Stimulated activated CD4-positive, alpha-beta T cell treated with anti-CD3 and anti-CD28 coated beads, Interleukin-4, amount 100 ng/mL, for 1 hour (primary cell): ENCODE measurements at regions not wholly inside any gene's neighbourhood (a gene's known extent, or its start where the extent isn't known, plus 50 kb on each side); places are given as distances from the start of the nearest gene placed in this dataset.

ENCODE experiments used
- DNase-seq: peaks from one replicate; pipeline ENCODE4 v3.0.0-alpha.2; 2020

DNA sequence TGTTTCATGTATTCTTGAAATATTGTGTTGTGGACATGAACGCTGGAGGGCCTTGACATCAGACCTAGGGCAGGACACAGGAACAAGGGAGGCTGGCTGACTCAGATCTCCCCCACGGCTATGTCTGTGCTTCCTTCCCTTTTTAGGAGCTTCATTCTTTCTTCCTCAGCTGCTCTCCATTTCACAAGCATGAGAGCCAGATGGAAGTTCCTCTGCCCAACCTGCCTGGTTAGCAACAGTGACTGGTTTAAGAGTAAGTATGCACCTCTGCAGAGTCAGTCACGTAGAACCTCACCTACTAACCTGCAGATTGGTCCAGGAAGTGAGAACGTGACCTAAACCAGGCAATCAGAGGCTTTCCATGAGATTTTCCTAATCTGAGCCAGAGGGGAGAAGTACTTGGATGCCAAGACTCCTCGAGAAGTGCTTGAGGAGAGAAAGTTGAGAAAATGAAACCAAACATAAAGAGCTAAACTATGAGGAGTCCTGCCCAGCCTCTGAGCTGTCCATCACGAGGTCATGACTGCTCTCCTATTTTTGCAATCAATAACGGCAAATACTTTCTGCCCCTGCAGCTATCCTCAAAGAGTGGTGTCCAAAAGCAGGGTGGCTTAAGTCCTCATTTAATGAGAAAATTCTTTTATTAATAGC lies 465.2 kb upstream of the CITED2 start:
- DNase-seq = no peak

DNA sequence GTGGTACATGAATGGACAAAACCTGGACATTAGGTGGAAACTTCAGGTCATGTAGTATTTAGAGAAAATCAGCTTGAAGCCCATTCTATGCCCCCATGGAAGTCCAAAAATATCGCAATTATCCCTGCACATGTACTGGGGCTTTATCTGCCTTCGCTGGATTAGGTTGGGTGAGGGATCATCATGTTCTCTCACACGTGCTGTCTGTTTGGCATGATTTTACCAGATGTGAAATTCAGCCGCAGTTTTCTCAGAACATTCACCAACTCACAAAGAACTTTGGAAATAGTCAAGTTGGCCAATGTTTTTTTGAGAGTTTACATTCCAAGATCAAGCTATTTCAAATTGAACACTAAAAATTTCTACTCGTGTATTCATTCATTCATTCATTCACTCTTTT lies 459.8 kb upstream of the CITED2 start:
- no peak for DNase-seq

DNA sequence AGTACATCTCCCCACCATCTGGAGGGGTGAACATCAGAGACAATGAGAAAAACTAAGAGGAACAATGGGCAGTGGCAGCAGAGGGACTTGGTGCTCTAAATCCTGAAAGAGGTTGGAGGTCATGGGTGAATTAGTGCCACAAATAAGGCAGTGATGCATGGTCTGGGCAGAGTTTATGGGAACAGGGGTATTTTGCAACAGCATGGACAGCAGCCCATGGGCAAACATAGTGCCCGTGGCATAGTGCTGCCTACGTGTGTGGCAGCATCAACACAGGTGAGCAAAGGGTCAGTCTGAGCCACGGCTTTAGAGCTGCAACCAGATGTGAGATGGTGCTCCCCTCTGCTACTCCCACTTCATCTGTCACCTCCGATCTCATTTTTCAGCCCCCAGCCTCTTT lies 459.1 kb upstream of the CITED2 start:
- DNase-seq = no peak

DNA sequence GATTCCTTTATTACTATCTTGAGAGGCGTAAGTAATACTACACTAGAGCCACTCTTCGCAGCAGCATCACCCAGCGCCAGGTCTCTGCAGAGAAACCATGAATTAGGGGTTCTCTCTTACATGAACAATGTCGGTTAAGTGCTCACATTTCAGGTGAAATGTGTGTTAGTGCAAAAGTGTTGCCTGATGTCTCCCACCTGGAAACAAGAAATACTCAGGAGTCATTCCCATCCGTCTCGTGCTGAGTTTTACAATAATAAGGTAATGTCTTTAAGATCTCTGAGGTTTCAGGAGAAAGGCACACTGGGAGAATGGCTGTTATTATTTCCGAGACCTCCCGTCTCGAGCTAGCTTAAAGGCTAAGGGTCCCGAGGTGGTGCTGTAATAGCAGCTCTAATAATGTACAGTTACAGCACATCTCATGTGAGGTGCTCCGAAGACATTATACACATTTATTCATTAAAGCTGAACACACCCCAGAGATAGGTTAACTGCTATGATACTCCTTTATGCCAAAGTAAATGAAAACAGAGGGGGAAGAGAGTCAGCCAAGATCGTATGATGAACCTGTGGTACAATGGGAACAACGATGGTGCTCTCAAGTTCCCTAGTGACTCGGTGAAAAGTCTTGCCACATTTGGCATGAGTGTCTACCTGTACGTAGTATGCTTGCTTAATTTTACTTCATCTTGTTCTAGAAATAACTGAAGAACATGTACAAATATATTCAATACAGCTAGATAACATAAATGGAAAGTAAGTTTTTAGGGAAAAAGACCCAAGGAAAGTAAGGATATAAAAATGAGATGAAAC lies 458.3 kb upstream of the CITED2 start:
- no peak for DNase-seq

DNA sequence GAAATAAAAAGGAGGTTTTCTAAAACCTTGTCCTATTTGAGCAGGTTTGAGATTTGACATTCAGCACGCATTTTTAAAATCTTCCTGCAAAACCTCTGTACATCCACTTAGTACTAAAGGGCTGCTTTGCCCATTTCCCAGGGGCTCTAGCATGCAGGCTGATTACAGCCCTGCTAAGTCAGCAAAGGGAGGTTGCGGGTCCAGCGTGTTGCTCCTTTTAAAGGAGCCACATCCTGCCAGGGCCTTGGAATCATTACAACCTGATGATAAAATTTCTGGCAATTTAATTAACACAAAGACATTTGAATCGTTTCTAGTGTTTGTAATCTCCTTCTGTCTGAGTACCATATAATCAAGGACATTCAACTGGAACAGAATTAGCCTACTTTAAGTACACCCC lies 455.1 kb upstream of the CITED2 start:
- no peak for DNase-seq

DNA sequence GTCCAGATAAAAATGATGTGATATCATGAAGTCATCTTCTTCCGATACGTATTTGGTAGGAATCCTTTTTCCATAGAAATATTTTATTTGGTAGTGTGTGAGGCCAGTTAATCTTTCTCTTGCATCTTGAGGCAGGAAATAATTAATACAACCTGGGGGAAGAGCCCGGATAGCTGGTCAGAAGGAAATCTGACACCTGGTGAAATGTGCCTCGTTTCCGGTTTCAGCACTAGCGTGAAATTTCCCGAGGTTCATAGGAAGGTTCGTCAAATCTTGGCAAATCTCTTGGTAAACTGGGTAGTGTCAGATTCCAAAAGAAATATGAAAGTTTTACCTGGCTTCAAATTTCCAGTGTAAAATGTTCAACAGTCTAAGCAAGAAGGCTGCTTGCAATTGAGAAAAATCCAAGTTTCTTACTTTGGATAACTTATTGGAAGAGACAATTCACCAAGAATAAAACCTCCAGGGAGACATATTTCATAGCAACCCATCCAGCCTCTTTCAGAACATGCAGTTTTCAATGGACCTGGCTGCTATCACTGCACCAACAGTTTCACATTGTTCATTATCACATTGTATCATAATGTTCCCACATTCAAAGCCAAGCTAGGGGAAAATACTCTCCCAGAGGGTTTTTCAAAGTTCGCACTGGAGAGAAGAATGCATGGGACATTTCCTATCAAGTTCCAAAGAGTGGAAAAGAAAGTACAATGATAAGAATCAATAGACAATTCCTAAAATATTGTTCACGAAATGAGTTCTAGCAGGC lies 454.5 kb upstream of the CITED2 start:
- DNase-seq = no peak

DNA sequence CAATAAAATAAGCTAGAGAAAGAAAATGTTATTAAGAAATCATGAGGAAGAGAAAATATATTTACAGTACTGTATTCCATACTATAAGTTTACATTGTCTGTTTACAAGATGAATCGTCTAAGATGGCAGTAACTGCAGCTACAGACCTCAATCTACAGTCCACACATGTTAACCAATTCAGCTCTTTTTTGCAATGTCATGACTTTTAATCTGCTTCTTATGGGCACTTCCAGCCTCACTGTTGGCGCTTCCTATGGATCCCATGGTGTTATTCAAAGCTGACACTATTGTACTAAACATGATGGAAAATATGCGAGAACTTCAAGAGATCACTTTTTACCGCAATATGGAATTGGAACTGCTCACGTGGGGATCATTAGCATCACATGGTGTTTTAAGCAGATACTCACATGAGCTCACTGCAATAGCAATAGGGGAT lies 451.5 kb upstream of the CITED2 start:
- no peak for DNase-seq

DNA sequence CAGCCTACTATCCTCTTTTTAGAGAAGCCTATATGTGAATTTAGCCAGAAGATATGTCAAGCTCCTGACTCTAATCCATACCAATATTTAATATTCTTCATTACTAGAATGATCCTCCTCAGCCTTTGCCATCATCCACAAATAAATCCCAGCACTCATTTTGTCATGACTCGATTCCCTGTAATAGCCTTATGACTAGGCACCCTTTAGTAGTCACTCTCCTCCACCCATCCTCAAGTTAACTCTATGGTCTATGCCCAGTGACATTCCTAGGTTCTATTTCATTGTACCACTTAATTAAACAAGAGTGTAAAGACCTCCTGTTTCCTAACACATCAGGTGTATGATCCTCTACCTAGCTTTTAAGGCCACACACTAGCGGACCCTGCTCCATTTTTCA lies 450.4 kb upstream of the CITED2 start:
- no peak for DNase-seq

DNA sequence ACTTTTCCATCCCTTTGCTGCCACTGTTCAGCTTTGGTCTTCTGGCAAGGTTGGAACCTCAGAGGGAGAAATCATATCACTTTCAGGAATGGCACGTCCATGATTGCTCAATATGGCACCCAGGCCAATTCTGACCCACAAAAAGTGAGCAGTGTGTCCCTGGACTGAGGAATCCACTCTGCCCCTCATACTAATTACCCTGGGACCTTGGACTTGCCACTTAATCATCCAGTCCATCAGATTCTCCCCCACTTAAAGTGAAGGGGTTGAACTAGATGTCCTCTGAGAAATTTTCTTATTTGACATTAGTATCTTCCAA lies 449.3 kb upstream of the CITED2 start:
- no peak for DNase-seq

DNA sequence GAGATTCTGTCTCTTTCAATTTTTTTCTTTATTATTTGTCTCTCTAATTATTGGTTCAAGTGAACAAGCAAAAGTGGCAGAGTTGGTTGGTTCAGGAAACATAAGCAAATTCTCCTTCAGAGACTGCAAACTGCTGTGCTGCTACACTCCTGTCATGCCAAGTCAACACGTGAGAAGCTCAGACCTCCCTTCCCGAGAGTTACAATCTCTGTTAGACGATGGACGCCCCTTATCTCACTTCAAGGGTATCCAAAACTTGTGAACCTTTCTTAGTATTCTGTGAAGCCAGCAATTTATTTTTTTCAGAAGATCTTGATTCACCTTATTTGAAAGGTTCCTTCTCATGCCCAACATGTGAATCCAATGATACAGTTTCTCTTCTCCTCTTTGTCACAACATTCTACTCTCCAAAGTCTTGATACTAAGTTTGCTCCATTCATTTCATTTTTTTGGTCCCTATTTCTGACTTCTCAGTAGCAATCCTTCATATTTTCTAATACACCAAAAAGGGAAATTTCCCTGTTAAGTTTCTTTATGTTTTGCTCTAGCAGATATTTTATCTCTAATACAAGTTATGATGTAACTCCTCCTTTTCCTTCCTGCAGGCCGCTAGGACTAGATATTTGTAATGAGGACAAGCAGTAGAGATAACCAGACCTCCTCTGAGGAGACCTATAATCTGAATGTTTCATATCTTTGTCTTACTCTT lies 448.8 kb upstream of the CITED2 start:
- no peak for DNase-seq

DNA sequence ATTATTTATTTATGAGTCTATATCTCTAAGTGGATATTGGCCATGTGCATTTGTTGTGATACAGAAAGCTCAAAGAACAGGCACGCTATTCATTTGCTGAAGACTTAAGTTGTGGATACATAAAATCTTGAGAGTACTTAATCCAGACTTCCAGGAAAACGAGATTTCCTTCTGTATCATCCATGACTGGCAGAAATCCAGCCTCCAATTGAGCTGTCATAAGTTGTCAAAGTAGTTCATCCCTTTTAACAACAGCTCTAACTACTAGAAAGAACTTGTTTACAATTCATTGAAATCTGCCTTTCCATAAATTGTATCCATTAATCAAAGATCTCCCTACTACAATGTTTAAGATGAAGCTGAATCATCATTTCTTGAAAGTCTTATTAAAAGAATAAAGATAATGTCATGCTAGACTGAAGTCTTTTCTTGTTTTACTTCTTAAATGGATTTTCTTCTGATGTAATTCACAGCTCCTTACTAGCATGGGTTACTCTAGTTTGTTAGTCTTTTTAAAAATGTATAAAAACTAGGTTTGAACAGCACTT lies 447.3 kb upstream of the CITED2 start:
- no peak for DNase-seq

DNA sequence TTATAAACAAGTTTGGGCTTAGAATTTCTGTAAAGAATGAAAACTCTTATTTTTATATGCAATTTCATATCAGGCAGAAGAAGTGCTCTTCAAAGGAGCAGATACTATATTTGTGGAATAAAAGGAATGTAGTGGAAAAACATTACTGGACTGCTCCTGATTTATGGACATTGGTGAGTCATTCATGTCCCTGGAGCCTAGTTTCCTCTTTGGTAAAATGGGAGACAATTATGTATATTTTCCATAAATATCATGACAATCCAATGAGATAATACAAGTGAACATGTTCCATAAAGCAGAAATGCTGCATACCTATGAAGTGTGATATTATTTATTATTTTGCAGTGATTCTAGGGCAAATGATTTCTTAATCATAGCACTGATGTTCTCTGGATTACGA lies 445.8 kb upstream of the CITED2 start:
- no peak for DNase-seq

DNA sequence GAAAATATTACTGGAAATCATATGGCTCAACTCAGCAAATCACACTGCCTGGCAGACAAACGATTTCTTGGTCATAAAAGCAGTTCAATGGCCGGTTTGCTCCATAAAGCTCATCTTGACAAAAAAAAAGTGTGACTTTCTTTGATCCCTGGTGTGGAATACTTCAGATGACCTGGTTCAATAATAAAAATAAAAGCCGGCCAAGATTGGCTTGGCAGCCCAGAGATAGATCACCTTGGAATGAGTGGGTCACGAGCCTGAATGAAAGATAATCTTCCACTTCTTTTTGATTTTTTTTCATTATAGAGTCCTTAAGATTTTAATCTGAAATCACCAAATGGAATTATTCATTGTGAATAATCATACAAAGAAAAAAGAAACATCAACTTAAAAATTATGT lies 445.3 kb upstream of the CITED2 start:
- DNase-seq = no peak

DNA sequence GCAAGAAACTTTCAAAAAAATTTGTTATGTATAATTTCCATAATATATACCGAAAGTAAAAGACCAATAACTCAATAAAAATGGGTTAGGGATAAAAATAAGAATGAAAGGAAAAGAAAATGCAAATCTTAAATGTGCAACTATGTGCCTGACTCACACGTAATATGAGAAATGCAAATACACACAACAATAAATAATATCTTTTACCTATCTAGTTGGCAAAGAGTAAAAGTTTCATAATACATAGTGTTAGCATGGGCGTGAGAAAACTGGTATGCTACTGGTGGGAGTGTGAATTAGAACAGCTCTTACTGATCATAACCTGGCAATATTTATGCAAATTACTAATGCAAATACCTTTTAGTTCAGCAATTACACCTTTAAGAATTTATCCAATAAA lies 438.5 kb upstream of the CITED2 start:
- no peak for DNase-seq

DNA sequence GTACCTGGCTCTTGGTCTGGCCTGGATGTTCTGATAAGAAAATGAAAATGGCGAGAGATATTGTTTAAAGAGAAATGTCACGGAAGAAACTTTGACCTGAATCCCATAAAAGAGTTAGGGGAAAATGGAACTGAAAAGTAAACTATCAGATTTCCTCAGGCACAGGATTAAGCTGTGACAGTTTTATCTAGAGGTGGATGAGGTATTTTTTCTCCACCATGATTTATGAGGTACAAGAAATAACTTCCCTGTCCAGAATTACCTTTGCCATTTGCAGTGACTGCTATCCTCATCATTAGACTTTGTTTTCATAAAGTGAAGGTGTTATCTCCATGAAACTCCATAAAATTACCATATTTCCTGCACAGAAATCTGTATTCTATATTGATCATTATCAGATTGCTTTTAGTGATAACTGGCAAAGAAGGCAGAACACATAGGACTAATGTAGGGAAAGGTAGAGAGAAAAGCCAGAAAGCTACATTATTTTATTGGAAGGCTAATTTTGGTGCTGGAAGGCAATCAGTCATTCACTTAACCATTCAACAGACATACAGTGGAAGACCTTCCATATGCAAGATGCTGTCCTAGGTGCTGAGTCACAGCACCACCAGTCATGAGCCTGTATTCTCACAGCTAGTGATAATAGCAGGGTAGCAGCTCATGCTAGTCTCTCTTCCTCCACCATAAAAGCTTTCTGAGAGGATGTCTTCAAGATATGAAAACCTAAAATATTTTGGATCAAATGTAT lies 427.3 kb upstream of the CITED2 start:
- DNase-seq = no peak

DNA sequence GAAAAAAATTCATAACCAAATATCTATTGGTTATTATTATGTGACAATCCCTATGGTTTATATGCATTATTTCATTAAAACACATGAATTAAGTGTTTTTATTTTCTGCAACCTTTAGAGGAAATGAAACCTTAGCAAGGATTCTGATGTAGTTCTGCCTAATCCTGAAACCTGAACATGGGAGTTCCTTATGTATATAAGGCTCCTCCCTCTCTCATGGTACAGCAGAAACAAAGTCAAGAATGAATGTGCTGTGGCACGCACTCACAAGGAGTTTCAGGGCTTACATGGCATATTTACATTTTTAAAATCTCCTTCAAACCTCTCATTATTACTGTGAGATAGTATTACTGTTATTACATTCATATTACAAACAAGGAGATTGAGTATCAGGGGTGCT lies 426.4 kb upstream of the CITED2 start:
- no peak for DNase-seq

DNA sequence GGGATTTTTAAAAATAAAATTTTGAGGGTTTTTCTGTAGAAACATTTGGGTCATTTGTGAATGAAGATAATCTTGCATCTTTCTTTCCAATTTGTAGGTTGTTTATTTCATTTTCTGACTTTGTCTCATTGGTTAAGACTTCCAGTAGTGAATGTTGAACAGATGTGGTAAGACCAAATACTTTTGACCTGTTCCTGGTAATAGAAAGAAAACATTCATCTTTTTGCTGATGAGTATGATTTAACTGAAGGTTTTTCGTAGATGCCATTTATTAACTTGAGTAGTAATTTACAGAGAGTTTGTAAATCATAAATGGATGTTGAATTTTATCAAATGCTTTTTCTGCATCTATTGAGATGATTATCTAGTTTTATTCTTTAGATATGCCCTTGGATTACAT lies 416.1 kb upstream of the CITED2 start:
- no peak for DNase-seq

DNA sequence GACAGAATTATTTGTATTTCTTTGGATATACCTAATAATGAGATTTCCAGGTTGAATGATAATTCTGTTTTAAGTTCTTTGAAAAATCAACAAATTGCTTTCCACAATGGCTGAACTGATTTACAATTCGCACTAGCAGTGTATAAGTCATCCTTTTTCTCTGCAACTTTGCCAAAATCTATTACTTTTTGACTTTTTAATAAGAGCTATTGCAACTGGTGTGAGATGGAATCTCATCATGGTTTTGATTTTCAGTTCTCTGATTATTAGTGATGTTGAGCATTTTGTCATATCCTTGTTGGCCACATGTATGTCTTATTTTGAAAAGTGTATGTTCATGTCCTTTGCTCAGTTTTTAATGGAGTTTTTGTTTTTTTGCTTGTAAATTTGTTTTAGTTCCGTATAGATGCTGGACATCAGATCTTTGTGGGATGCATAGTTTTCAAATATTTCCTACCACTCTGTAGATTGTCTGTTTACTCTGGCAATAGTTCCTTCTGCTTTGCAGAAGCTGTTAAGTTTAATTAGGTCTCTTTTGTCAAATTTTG lies 409.8 kb upstream of the CITED2 start:
- no peak for DNase-seq

DNA sequence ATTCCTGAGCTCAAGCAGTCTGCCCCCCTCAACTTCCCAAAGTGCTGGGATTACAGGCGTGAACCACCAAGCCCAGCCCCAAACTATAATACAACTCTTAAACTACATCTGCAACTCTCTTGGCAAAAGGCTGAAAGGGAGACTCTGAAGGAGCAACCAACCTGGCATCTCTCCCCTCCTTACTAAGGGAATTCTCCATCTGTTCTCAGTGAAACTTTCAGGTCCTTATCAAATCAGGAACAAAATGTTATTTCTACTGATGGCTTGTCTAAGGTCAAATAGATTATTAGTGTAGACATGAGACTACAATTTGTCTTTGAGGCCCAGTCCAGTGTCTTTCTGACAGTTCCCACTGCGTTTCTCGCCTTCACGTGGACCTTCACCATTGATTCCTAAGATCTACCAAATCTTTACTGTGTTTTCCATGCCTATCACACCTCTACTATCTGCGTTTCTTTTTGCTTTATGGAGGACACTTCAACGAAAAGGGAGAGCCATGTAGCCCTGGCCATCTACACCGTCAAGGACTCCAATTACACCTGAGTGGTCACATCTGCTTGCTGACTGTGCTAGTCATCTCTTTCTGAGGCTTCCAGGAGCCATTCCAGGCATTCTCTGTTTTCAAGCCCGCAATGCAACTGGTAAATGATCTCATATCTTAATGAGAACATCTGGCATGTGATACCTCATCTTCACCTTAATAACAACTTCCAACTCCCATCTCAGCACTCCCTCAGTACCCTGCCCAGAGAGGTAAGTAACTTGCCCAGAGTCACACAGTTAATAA lies 405.7 kb upstream of the CITED2 start:
- DNase-seq = no peak

DNA sequence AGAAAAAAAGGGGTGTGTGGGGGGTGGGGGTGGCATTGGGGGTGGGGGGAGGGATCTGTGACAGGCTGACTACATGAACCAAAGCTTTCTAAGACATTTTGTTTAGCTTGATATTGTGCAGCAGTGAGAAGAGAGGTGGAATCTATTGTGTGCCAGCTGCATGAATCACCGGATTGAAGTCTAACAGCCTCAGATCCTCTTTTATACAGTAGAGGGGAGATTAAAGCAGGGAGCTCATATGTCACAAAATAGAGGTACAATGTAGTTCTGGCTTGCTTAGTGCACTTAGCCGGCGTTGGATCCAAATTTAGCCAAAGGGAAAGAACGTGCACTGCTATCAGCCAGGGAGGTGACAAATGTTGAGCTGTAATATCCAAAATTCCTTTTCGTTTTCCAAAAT lies 404.2 kb upstream of the CITED2 start:
- no peak for DNase-seq

DNA sequence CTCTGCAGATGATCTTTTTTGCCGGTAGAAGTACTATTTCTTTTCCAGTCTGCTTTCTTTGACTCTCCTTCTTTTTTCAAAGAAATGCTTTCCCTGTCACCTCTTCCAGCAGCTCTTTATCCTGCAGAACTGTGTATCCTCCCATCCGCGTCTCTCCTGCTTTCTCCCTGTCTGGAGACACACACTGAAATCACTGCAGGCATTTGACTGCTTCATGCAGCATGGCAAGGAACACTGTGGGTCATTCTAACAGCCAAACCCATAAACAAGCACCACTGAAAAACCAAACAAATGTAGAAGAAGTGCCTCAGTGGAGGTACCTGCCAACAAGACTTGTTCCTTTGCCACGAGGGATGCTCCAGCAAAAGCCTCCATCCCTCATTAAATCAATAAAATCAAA lies 403.7 kb upstream of the CITED2 start:
- no peak for DNase-seq
